Astrocyte (in vitro differentiated cells and primary cell): ENCODE measurements at regions not wholly inside any gene's neighbourhood (a gene's known extent, or its start where the extent isn't known, plus 50 kb on each side); places are given as distances from the start of the nearest gene placed in this dataset.

Experiments used
- DNase-seq: peaks from one replicate; pipeline ENCODE4 v3.0.0-alpha.2; 2010; ENCODE audit warnings: low read depth
- FAIRE-seq: peaks from 2 replicates; lab custom pipeline; 2011; peaks lifted over from hg19 to GRCh38; lab: Jason Lieb, UNC
- H2AFZ ChIP-seq: 2 replicates; pipeline ENCODE4 v1.6.0; 2012; ENCODE audit warnings: low read depth, low read length, inconsistent platforms
- H3K27ac ChIP-seq: 2 replicates; pipeline ENCODE4 v1.5.1; 2011; ENCODE audit warnings: low read depth, low read length, inconsistent platforms
- H3K27me3 ChIP-seq: 2 replicates; pipeline ENCODE4 v1.6.0; 2011; ENCODE audit warnings: low read length, inconsistent platforms; ENCODE audit not compliant: insufficient read depth
- H3K36me3 ChIP-seq: 2 replicates; pipeline ENCODE4 v1.5.1; 2011; ENCODE audit warnings: low read length, inconsistent platforms; ENCODE audit not compliant: insufficient read depth
- H3K4me1 ChIP-seq: 2 replicates; pipeline ENCODE4 v1.5.1; 2011; ENCODE audit warnings: low read length, inconsistent platforms; ENCODE audit not compliant: insufficient read depth
- H3K4me2 ChIP-seq: 2 replicates; pipeline ENCODE4 v1.6.0; 2012; ENCODE audit warnings: low read length, inconsistent platforms
- H3K4me3 ChIP-seq: 2 replicates; pipeline ENCODE4 v1.5.1; 2011; ENCODE audit warnings: low read depth, mild to moderate bottlenecking, low read length, inconsistent platforms; ENCODE audit not compliant: insufficient read depth
- H3K79me2 ChIP-seq: 2 replicates; pipeline ENCODE4 v1.6.0; 2012; ENCODE audit warnings: mild to moderate bottlenecking, low read length, inconsistent platforms; ENCODE audit not compliant: insufficient read depth
- H3K9ac ChIP-seq: 2 replicates; pipeline ENCODE4 v1.6.0; 2012; ENCODE audit warnings: mild to moderate bottlenecking, low read length, inconsistent platforms
- H3K9me3 ChIP-seq: 2 replicates; pipeline ENCODE4 v1.5.1; 2012; ENCODE audit warnings: low read depth, mild to moderate bottlenecking, low read length, inconsistent platforms; ENCODE audit not compliant: insufficient read depth
- H4K20me1 ChIP-seq: 2 replicates; pipeline ENCODE4 v1.6.0; 2012; ENCODE audit warnings: low read length, inconsistent platforms; ENCODE audit not compliant: insufficient read depth
- H3K27ac Mint-ChIP-seq: one replicate; pipeline ENCODE4 v1.8.0; 2021; ENCODE audit warnings: mild to moderate bottlenecking, mixed read lengths; ENCODE audit not compliant: unreplicated experiment
- H3K27me3 Mint-ChIP-seq: one replicate; pipeline ENCODE4 v1.8.0; 2021; ENCODE audit warnings: low read depth, mixed read lengths; ENCODE audit not compliant: unreplicated experiment
- H3K36me3 Mint-ChIP-seq: one replicate; pipeline ENCODE4 v1.8.0; 2021; ENCODE audit warnings: low read depth, mixed read lengths; ENCODE audit not compliant: unreplicated experiment
- H3K4me1 Mint-ChIP-seq: one replicate; pipeline ENCODE4 v1.8.0; 2021; ENCODE audit warnings: low read depth, mixed read lengths; ENCODE audit not compliant: unreplicated experiment
- H3K4me3 Mint-ChIP-seq: one replicate; pipeline ENCODE4 v1.8.0; 2021; ENCODE audit warnings: mild to moderate bottlenecking, moderate library complexity, mixed read lengths; ENCODE audit not compliant: unreplicated experiment
- H3K9me3 Mint-ChIP-seq: one replicate; pipeline ENCODE4 v1.8.0; 2021; ENCODE audit warnings: mild to moderate bottlenecking, mixed read lengths; ENCODE audit not compliant: unreplicated experiment
- CTCF ChIP-seq: IDR thresholded peaks from 2 replicates; pipeline ENCODE4 v1.5.1; 2011; ENCODE audit warnings: low read depth, mild to moderate bottlenecking, inconsistent platforms, low read length, moderate library complexity; ENCODE audit not compliant: insufficient read depth
- EZH2 ChIP-seq: IDR thresholded peaks from 2 replicates; pipeline ENCODE4 v1.6.1; 2012; ENCODE audit warnings: mild to moderate bottlenecking, low read length, inconsistent platforms; ENCODE audit not compliant: insufficient read depth

- Mint-ChIP-seq H3K4me1 (no peaks in the 10 kb centered on the region), H3K27ac (no peak overlapping the region), H3K27me3 (no peaks in the 10 kb centered on the region), H3K36me3 (no peaks in the 10 kb centered on the region), H3K4me3 (no peak overlapping the region), H3K9me3 (no peaks in the 10 kb centered on the region)
- no peaks in the 10 kb centered on the region for H4K20me1 ChIP-seq
- no peak overlapping the region for H3K27ac ChIP-seq
- H3K4me1 ChIP-seq: no peaks in the 10 kb centered on the region
- DNase-seq: no peak
- no peak for FAIRE-seq
- no peaks in the 10 kb centered on the region for H3K79me2 ChIP-seq
- H3K4me2 ChIP-seq: no peak overlapping the region
- H3K27me3 ChIP-seq: no peaks in the 10 kb centered on the region
- H3K36me3 ChIP-seq: no peaks in the 10 kb centered on the region
- no peak for TF ChIP-seq EZH2
- no peak for TF ChIP-seq CTCF
- no peaks in the 10 kb centered on the region for H3K9me3 ChIP-seq
- no peak overlapping the region for H2AFZ ChIP-seq
- no peak overlapping the region for H3K9ac ChIP-seq
- H3K4me3 ChIP-seq: no peak overlapping the region
Measured at GRCh38 chr5:18072600-18072999, 438.3 kb downstream of the TAF11L14 start.

- TF ChIP-seq CTCF (no peak), EZH2 (no peak)
- H3K27me3 Mint-ChIP-seq: no peaks in the 10 kb centered on the region
- no peak overlapping the region for H3K27ac ChIP-seq
- H3K4me2 ChIP-seq: no peak overlapping the region
- H3K27me3 ChIP-seq: no peaks in the 10 kb centered on the region
- H3K4me3 Mint-ChIP-seq: no peak overlapping the region
- H3K9me3 ChIP-seq: no peaks in the 10 kb centered on the region
- no peaks in the 10 kb centered on the region for H4K20me1 ChIP-seq
- no peak for DNase-seq
- H3K79me2 ChIP-seq: no peaks in the 10 kb centered on the region
- H3K36me3 ChIP-seq: no peaks in the 10 kb centered on the region
- FAIRE-seq: no peak
- H2AFZ ChIP-seq: no peak overlapping the region
- H3K4me3 ChIP-seq: no peak overlapping the region
- H3K4me1 Mint-ChIP-seq: no peaks in the 10 kb centered on the region
- no peaks in the 10 kb centered on the region for H3K36me3 Mint-ChIP-seq
- H3K9me3 Mint-ChIP-seq: no peaks in the 10 kb centered on the region
- no peaks in the 10 kb centered on the region for H3K4me1 ChIP-seq
- H3K9ac ChIP-seq: no peak overlapping the region
- H3K27ac Mint-ChIP-seq: no peak overlapping the region
Measured at GRCh38 chr5:18074961-18075360, 440.7 kb downstream of the TAF11L14 start.

GRCh38 chr5:18078157-18078556 lies 443.9 kb downstream of the TAF11L14 start:
- H3K4me1 Mint-ChIP-seq: no peaks in the 10 kb centered on the region
- Histone ChIP-seq H2AFZ (no peak overlapping the region), H4K20me1 (no peaks in the 10 kb centered on the region), H3K27me3 (no peaks in the 10 kb centered on the region), H3K27ac (no peak overlapping the region), H3K4me2 (no peak overlapping the region), H3K36me3 (no peaks in the 10 kb centered on the region), H3K4me3 (no peak overlapping the region), H3K9me3 (no peaks in the 10 kb centered on the region), H3K79me2 (no peaks in the 10 kb centered on the region), H3K4me1 (no peaks in the 10 kb centered on the region), H3K9ac (no peak overlapping the region)
- DNase-seq (no peak), FAIRE-seq (no peak)
- H3K27me3 Mint-ChIP-seq: no peaks in the 10 kb centered on the region
- H3K4me3 Mint-ChIP-seq: no peak overlapping the region
- TF ChIP-seq EZH2: no peak
- TF ChIP-seq CTCF: no peak
- H3K27ac Mint-ChIP-seq: no peak overlapping the region
- H3K9me3 Mint-ChIP-seq: no peaks in the 10 kb centered on the region
- H3K36me3 Mint-ChIP-seq: no peaks in the 10 kb centered on the region
